ENCODE measurements at regions not wholly inside any gene's neighbourhood (a gene's known extent, or its start where the extent isn't known, plus 50 kb on each side); places are given as distances from the start of the nearest gene placed in this dataset.

DNA sequence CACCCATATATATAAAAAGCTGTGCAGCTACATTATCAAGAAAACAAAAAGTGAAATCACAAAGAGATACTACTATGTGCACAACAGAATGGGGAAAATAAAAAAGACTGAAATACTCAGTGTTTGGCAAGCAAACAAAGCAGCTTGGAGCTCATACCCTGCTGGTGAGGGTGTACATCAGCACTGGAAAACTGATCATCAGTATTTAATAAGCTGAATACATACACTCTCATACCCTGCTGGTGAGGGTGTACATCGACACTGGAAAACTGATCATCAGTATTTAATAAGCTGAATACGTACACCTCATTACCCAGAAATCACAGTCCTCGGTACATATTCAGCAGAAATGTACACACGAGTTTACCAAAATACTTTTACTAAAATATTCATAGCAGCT is 220.8 kb downstream of the SPP2 start:
- TF ChIP-seq, protein P1, sequence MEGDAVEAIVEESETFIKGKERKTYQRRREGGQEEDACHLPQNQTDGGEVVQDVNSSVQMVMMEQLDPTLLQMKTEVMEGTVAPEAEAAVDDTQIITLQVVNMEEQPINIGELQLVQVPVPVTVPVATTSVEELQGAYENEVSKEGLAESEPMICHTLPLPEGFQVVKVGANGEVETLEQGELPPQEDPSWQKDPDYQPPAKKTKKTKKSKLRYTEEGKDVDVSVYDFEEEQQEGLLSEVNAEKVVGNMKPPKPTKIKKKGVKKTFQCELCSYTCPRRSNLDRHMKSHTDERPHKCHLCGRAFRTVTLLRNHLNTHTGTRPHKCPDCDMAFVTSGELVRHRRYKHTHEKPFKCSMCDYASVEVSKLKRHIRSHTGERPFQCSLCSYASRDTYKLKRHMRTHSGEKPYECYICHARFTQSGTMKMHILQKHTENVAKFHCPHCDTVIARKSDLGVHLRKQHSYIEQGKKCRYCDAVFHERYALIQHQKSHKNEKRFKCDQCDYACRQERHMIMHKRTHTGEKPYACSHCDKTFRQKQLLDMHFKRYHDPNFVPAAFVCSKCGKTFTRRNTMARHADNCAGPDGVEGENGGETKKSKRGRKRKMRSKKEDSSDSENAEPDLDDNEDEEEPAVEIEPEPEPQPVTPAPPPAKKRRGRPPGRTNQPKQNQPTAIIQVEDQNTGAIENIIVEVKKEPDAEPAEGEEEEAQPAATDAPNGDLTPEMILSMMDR (IDR thresholded peaks at IDR 0.05): no peak
- TF ChIP-seq POLR2AphosphoS5 (IDR thresholded peaks at IDR 0.05) (no peak), POLR2A (IDR thresholded peaks at IDR 0.05; ENCODE audit: low read depth) (no peak)

All from esophagus muscularis mucosa (tissue), 3 donors.